ENCODE measurements at regions not wholly inside any gene's neighbourhood (a gene's known extent, or its start where the extent isn't known, plus 50 kb on each side); places are given as distances from the start of the nearest gene placed in this dataset.

GRCh38 chrX:23540532-23540931 is 126.8 kb upstream of the PRDX4 start:
- Mint-ChIP-seq H3K4me1 (no peaks in the 10 kb centered on the region), H3K4me3 (no peak overlapping the region), H3K27ac (no peak overlapping the region), H3K9me3 (ENCODE audit: insufficient read depth) (no peaks in the 10 kb centered on the region), H3K27me3 (no peaks in the 10 kb centered on the region)
- ATAC-seq (ENCODE audit: low read depth) (no peak), DNase-seq (no peak)
- Histone ChIP-seq H3K4me1 (ENCODE audit: control insufficient read depth in 2 of 2, insufficient read depth in 2 of 2, low read length in 2 of 2) (no peaks in the 10 kb centered on the region), H3K79me2 (ENCODE audit: control insufficient read depth, insufficient read depth, low read length) (no peaks in the 10 kb centered on the region), H4K20me1 (ENCODE audit: control insufficient read depth, insufficient read depth, low read length, poor library complexity, severe bottlenecking) (no peaks in the 10 kb centered on the region), H3K36me3 (replicated peaks in 1 of 2; ENCODE audit: control extremely low read depth in 1 of 2, control insufficient read depth in 1 of 2, extremely low read depth in 1 of 2, insufficient read depth in 2 of 2, low read length in 1 of 2) (no peaks in the 10 kb centered on the region), H3K4me2 (replicated peaks; ENCODE audit: low read depth, low read length, poor library complexity, severe bottlenecking) (no peak overlapping the region), H3K9me3 (ENCODE audit: control extremely low read depth in 1 of 3, control insufficient read depth in 2 of 3, insufficient read depth in 1 of 3, low read length in 2 of 3) (no peaks in the 10 kb centered on the region), H3K9ac (ENCODE audit: low read length) (no peak overlapping the region), H3K27ac (ENCODE audit: low read length in 2 of 2) (no peak overlapping the region), H2AFZ (ENCODE audit: insufficient read depth, low read depth, low read length, poor library complexity, severe bottlenecking) (no peak overlapping the region), H3K4me3 (ENCODE audit: control extremely low read depth in 1 of 5, extremely low read depth in 1 of 5, insufficient read depth in 1 of 5, low read depth in 2 of 5, low read length in 4 of 5) (no peak overlapping the region), H3K27me3 (replicated peaks in 1 of 4; ENCODE audit: control extremely low read depth in 1 of 4, control insufficient read depth in 3 of 4, insufficient read depth in 4 of 4, low read length in 3 of 4) (no peaks in the 10 kb centered on the region)
- 90% methylated on average over 4 of the region's 9 CpGs for WGBS (ENCODE audit: insufficient coverage)
- ChIA-PET POLR2A (no interaction called here), CTCF (no interaction called here)
- intact Hi-C loops (cut with micrococcal nuclease): no loop called here
- TF ChIP-seq EZH2 (IDR thresholded peaks at IDR 0.05; ENCODE audit: borderline replicate concordance, insufficient read depth, low read depth, low read length, poor library complexity, severe bottlenecking) (no peak), CTCF (IDR thresholded peaks at IDR 0.05) (no peak)

- H3K27me3 ChIP-seq (replicated peaks in 1 of 4; ENCODE audit: control extremely low read depth in 1 of 4, control insufficient read depth in 3 of 4, insufficient read depth in 4 of 4, low read length in 3 of 4): no peaks in the 10 kb centered on the region
- no peaks in the 10 kb centered on the region for H3K9me3 ChIP-seq (ENCODE audit: control extremely low read depth in 1 of 3, control insufficient read depth in 2 of 3, insufficient read depth in 1 of 3, low read length in 2 of 3)
- H3K4me1 ChIP-seq (ENCODE audit: control insufficient read depth in 2 of 2, insufficient read depth in 2 of 2, low read length in 2 of 2): no peaks in the 10 kb centered on the region
- no peak overlapping the region for H3K9ac ChIP-seq (ENCODE audit: low read length)
- no peak overlapping the region for H3K4me2 ChIP-seq (replicated peaks; ENCODE audit: low read depth, low read length, poor library complexity, severe bottlenecking)
- TF ChIP-seq CTCF (IDR thresholded peaks at IDR 0.05) (no peak), EZH2 (IDR thresholded peaks at IDR 0.05; ENCODE audit: borderline replicate concordance, insufficient read depth, low read depth, low read length, poor library complexity, severe bottlenecking) (no peak)
- WGBS (ENCODE audit: insufficient coverage): no CpG with 5 or more reads among the region's 5 CpGs
- no peaks in the 10 kb centered on the region for H3K36me3 ChIP-seq (replicated peaks in 1 of 2; ENCODE audit: control extremely low read depth in 1 of 2, control insufficient read depth in 1 of 2, extremely low read depth in 1 of 2, insufficient read depth in 2 of 2, low read length in 1 of 2)
- intact Hi-C loops (cut with micrococcal nuclease): no loop called here
- H2AFZ ChIP-seq (ENCODE audit: insufficient read depth, low read depth, low read length, poor library complexity, severe bottlenecking): no peak overlapping the region
- H4K20me1 ChIP-seq (ENCODE audit: control insufficient read depth, insufficient read depth, low read length, poor library complexity, severe bottlenecking): no peaks in the 10 kb centered on the region
- H3K27ac Mint-ChIP-seq: no peak overlapping the region
- no peaks in the 10 kb centered on the region for H3K4me1 Mint-ChIP-seq
- CTCF ChIA-PET: no interaction called here
- H3K79me2 ChIP-seq (ENCODE audit: control insufficient read depth, insufficient read depth, low read length): no peaks in the 10 kb centered on the region
- no peak for DNase-seq
- no peak overlapping the region for H3K4me3 Mint-ChIP-seq
- no peak for ATAC-seq (ENCODE audit: low read depth)
- POLR2A ChIA-PET: no interaction called here
- no peak overlapping the region for H3K4me3 ChIP-seq (ENCODE audit: control extremely low read depth in 1 of 5, extremely low read depth in 1 of 5, insufficient read depth in 1 of 5, low read depth in 2 of 5, low read length in 4 of 5)
- no peaks in the 10 kb centered on the region for H3K9me3 Mint-ChIP-seq (ENCODE audit: insufficient read depth)
- H3K27ac ChIP-seq (ENCODE audit: low read length in 2 of 2): no peak overlapping the region
- no peaks in the 10 kb centered on the region for H3K27me3 Mint-ChIP-seq
Observed at GRCh38 chrX:23548164-23548563, 119.1 kb upstream of the PRDX4 start.
